Body of pancreas (tissue), 4 donors: ENCODE measurements at regions not wholly inside any gene's neighbourhood (a gene's known extent, or its start where the extent isn't known, plus 50 kb on each side); places are given as distances from the start of the nearest gene placed in this dataset. TPM values are rescaled to one million over a fixed set of nuclear protein-coding genes. Genes with fewer than 3 reads are reported as not detected.
A peak's percentile ranks its signal among the peaks of the same experiment; 100 is the strongest.
"Not testable (repeated sequence)": the region's sequence is repeated elsewhere in the genome, so short reads cannot be mapped to it uniquely, and the experiment has no call there.

Source experiments
- ATAC-seq: fragments of 150-250 bp; one replicate; pipeline ENCODE4 v1.9.1; 2016
- DNase-seq, 4 donors: peaks; one replicate each; pipeline ENCODE4 v3.0.0-alpha.2; 2019
- H3K27ac ChIP-seq, 4 donors: fragments of 200-600 bp; sonication (generic); 1 replicate in 3 of 4; 2 replicates in 1 of 4; pipeline versions ENCODE4 v1.5.1 to v1.6.1; 2016 to 2019; ENCODE audit warnings: mild to moderate bottlenecking in 1 of 4, mixed read lengths in 1 of 4, moderate library complexity in 1 of 4
- H3K27me3 ChIP-seq, 2 donors: fragments of 200-600 bp; sonication (generic); one replicate each; pipeline ENCODE4 v1.6.0; 2016; ENCODE audit warnings: mild to moderate bottlenecking in 1 of 2
- H3K36me3 ChIP-seq, 2 donors: fragments of 200-600 bp; sonication (generic); replicated peaks in 1 of 2; 2 replicates each; pipeline ENCODE4 v1.5.1; 2016; ENCODE audit warnings: low read depth in 2 of 2; ENCODE audit not compliant: insufficient read depth in 1 of 2
- H3K4me1 ChIP-seq: fragments of 200-600 bp; sonication (generic); one replicate; pipeline ENCODE4 v1.6.0; 2016
- H3K4me3 ChIP-seq, 2 donors: fragments of 200-600 bp; sonication (generic); 1 replicate in 1 of 2; 2 replicates in 1 of 2; pipeline ENCODE4 v1.5.1; 2016 to 2019
- H3K9me3 ChIP-seq, 3 donors: fragments of 200-600 bp; sonication (generic); 1 replicate in 2 of 3; 2 replicates in 1 of 3; pipeline ENCODE4 v1.5.1; 2016
- CTCF ChIP-seq, 7 experiments: fragments of 450-650 bp in 4 of 7; fragments of 200-600 bp in 3 of 7; sonication (generic) in 3 of 7; IDR thresholded peaks; one replicate each; pipeline ENCODE4 v1.5.1; 2016 to 2019; ENCODE audit warnings: antibody characterized with exemption in 7 of 7
- POLR2A ChIP-seq, 3 donors: fragments of 450-650 bp; IDR thresholded peaks; one replicate each; pipeline ENCODE4 v1.6.1; 2016; ENCODE audit warnings: antibody characterized with exemption in 3 of 3, mild to moderate bottlenecking in 2 of 3
- WGBS, 2 donors: methylation state at CpG; one replicate each; pipeline ENCODE4 v1.1.5; 2017; 5-methylcytosine and 5-hydroxymethylcytosine counted together
- intact Hi-C: fragments of 100-400 bp; cut with DNase I; formaldehyde crosslinking; loops from one replicate; pipeline ENCODE4 v1.15.1; 2023
- small RNA-seq: library from RNA; depleted of rRNA; stranded (forward); fragments of <200 nt; gene quantifications from one replicate; pipeline ENCODE3, GENCODE V24; 2016

GRCh38 chr4:177250056-177250696 is 59.5 kb upstream of the NEIL3 start:
- TF ChIP-seq POLR2A (IDR thresholded peaks at IDR 0.05) (no peak), CTCF (IDR thresholded peaks at IDR 0.05) (peak; percentile 69 to 93 (median 80))
- H3K36me3 ChIP-seq = no peaks in the 10 kb centered on the region
- H3K27me3 ChIP-seq = no peaks in the 10 kb centered on the region
- WGBS, 2 donors = 9 to 10% methylated on average over 12 to 15 of the region's 15 CpGs
- ATAC-seq (peak; percentile 94), DNase-seq (peak; percentile 69 to 72 (median 70))
- H3K27ac ChIP-seq = no peak overlapping the region
- no peaks in the 10 kb centered on the region for H3K9me3 ChIP-seq
- H3K4me3 ChIP-seq = no peak overlapping the region
- intact Hi-C loops = no loop called here
- H3K4me1 ChIP-seq = no peaks in the 10 kb centered on the region

GRCh38 chr4:177251237-177251636 is 58.4 kb upstream of the NEIL3 start:
- H3K27ac ChIP-seq = no peak overlapping the region
- ATAC-seq = no peak

GRCh38 chr4:177255359-177255758 is 54.3 kb upstream of the NEIL3 start:
- no peaks in the 10 kb centered on the region for H3K36me3 ChIP-seq
- WGBS, 2 donors = 52 to 53% methylated on average over 2 of the region's 2 CpGs
- no peaks in the 10 kb centered on the region for H3K27me3 ChIP-seq
- intact Hi-C loops = no loop called here
- H3K27ac ChIP-seq = no peak overlapping the region
- DNase-seq (no peak), ATAC-seq (no peak)
- TF ChIP-seq CTCF (IDR thresholded peaks at IDR 0.05) (no peak), POLR2A (IDR thresholded peaks at IDR 0.05) (no peak)
- H3K4me3 ChIP-seq = no peak overlapping the region
- no peaks in the 10 kb centered on the region for H3K4me1 ChIP-seq
- H3K9me3 ChIP-seq = no peaks in the 10 kb centered on the region

More at GRCh38 chr4:177251237-177251636, 58.4 kb upstream of the NEIL3 start:
- no peaks in the 10 kb centered on the region for H3K27me3 ChIP-seq
- WGBS, 2 donors = 33 to 51% methylated on average over 7 of the region's 7 CpGs
- DNase-seq = no peak
- no peaks in the 10 kb centered on the region for H3K4me1 ChIP-seq
- no peak overlapping the region for H3K4me3 ChIP-seq
- intact Hi-C loops = no loop called here
- no peak for TF ChIP-seq CTCF (IDR thresholded peaks at IDR 0.05)
- no peak for TF ChIP-seq POLR2A (IDR thresholded peaks at IDR 0.05)
- no peaks in the 10 kb centered on the region for H3K36me3 ChIP-seq
- no peaks in the 10 kb centered on the region for H3K9me3 ChIP-seq

- no peak for DNase-seq
- Histone ChIP-seq H3K4me1 (no peaks in the 10 kb centered on the region), H3K27me3 (no peaks in the 10 kb centered on the region), H3K4me3 (no peak overlapping the region), H3K36me3 (no peaks in the 10 kb centered on the region), H3K9me3 (no peaks in the 10 kb centered on the region), H3K27ac (no peak overlapping the region)
- no peak for TF ChIP-seq CTCF (IDR thresholded peaks at IDR 0.05)
- no peak for TF ChIP-seq POLR2A (IDR thresholded peaks at IDR 0.05)
- intact Hi-C loops = no loop called here
- WGBS, 2 donors = 64 to 73% methylated on average over 6 of the region's 6 CpGs
- ATAC-seq = no peak
These were observed 52.7 kb upstream of the NEIL3 start for GRCh38 chr4:177256950-177257349.

- H3K36me3 ChIP-seq, H3K27ac ChIP-seq, H3K9me3 ChIP-seq, intact Hi-C loops, H3K4me1 ChIP-seq, DNase-seq, ATAC-seq, H3K27me3 ChIP-seq, H3K4me3 ChIP-seq: not testable (repeated sequence)
- whole genome bisulfite sequencing, 2 donors = 57 to 79% methylated on average over 2 of the region's 2 CpGs
These were observed 50.2 kb upstream of the NEIL3 start for GRCh38 chr4:177259466-177259865.

Small RNA genes lying in the stretch of these regions (small RNA-seq; reads per million reads assigned to genes)
- gene RN7SKP136 = not detected
